Suprapubic skin (tissue), 4 donors: ENCODE measurements at regions not wholly inside any gene's neighbourhood (a gene's known extent, or its start where the extent isn't known, plus 50 kb on each side); places are given as distances from the start of the nearest gene placed in this dataset.

Experiments
- CTCF ChIP-seq, 2 donors: fragments of 200-600 bp in 1 of 2; fragments of 450-650 bp in 1 of 2; sonication (generic) in 1 of 2; IDR thresholded peaks; one replicate each; pipeline ENCODE4 v1.5.1; 2016 to 2019; ENCODE audit warnings: antibody characterized with exemption in 2 of 2, mild to moderate bottlenecking in 1 of 2, moderate library complexity in 1 of 2
- EP300 ChIP-seq: sonication (generic); formaldehyde crosslinking; IDR thresholded peaks from one replicate; pipeline ENCODE4 v1.6.1; 2017; ENCODE audit warnings: antibody characterized with exemption
- POLR2AphosphoS5 ChIP-seq, 3 donors: sonication (generic); formaldehyde crosslinking; IDR thresholded peaks; one replicate each; pipeline ENCODE4 v1.6.1; 2017; ENCODE audit warnings: antibody characterized with exemption in 3 of 3

- TF ChIP-seq CTCF (IDR thresholded peaks at IDR 0.05) (no peak), EP300 (no peak), POLR2AphosphoS5 (IDR thresholded peaks at IDR 0.05) (no peak)
These were observed 53.1 kb upstream of the SEPTIN5 start for GRCh38 chr22:19661156-19661555.
